ENCODE measurements at regions not wholly inside any gene's neighbourhood (a gene's known extent, or its start where the extent isn't known, plus 50 kb on each side); places are given as distances from the start of the nearest gene placed in this dataset.

GRCh38 chr3:43177085-43177484 lies 71.2 kb upstream of the POMGNT2 start:
- DNase-seq (ENCODE audit: low read depth) = no peak
- TF ChIP-seq MAX (IDR thresholded peaks at IDR 0.05; ENCODE audit: low read depth, low read length) (no peak), POLR2A (IDR thresholded peaks at IDR 0.05; ENCODE audit: extremely low read depth, insufficient read length) (no peak), CTCF (IDR thresholded peaks at IDR 0.05; ENCODE audit: low read depth, low read length) (no peak), MYC (IDR thresholded peaks at IDR 0.05; ENCODE audit: low read depth, low read length) (no peak)

GRCh38 chr3:43176666-43177065 lies 70.8 kb upstream of the POMGNT2 start:
- TF ChIP-seq MAX (IDR thresholded peaks at IDR 0.05; ENCODE audit: low read depth, low read length) = no peak
- no peak for TF ChIP-seq MYC (IDR thresholded peaks at IDR 0.05; ENCODE audit: low read depth, low read length)
- no peak for TF ChIP-seq POLR2A (IDR thresholded peaks at IDR 0.05; ENCODE audit: extremely low read depth, insufficient read length)
- TF ChIP-seq CTCF (IDR thresholded peaks at IDR 0.05; ENCODE audit: low read depth, low read length) = no peak
- no peak for DNase-seq (ENCODE audit: low read depth)
- H3K4me3 ChIP-seq (ENCODE audit: low read depth, low read length) = no peak overlapping the region

More at GRCh38 chr3:43177085-43177484, 71.2 kb upstream of the POMGNT2 start:
- no peak overlapping the region for H3K4me3 ChIP-seq (ENCODE audit: low read depth, low read length)

- TF ChIP-seq MAX (IDR thresholded peaks at IDR 0.05; ENCODE audit: low read depth, low read length) (no peak), MYC (IDR thresholded peaks at IDR 0.05; ENCODE audit: low read depth, low read length) (no peak), POLR2A (IDR thresholded peaks at IDR 0.05; ENCODE audit: extremely low read depth, insufficient read length) (no peak), CTCF (IDR thresholded peaks at IDR 0.05; ENCODE audit: low read depth, low read length) (no peak)
- no peak for DNase-seq (ENCODE audit: low read depth)
- H3K4me3 ChIP-seq (ENCODE audit: low read depth, low read length) = no peak overlapping the region
Observed at GRCh38 chr3:43175541-43175940, 69.7 kb upstream of the POMGNT2 start.

- H3K4me3 ChIP-seq (ENCODE audit: low read depth, low read length) = no peak overlapping the region
- no peak for DNase-seq (ENCODE audit: low read depth)
- TF ChIP-seq POLR2A (IDR thresholded peaks at IDR 0.05; ENCODE audit: extremely low read depth, insufficient read length) (no peak), MAX (IDR thresholded peaks at IDR 0.05; ENCODE audit: low read depth, low read length) (no peak), CTCF (IDR thresholded peaks at IDR 0.05; ENCODE audit: low read depth, low read length) (no peak), MYC (IDR thresholded peaks at IDR 0.05; ENCODE audit: low read depth, low read length) (no peak)
Observed at GRCh38 chr3:43173949-43174348, 68.1 kb upstream of the POMGNT2 start.

- no peak for DNase-seq (ENCODE audit: low read depth)
Observed at GRCh38 chr3:43171748-43172147, 65.9 kb upstream of the POMGNT2 start.

More at GRCh38 chr3:43171748-43172147, 65.9 kb upstream of the POMGNT2 start:
- no peak for TF ChIP-seq MYC (IDR thresholded peaks at IDR 0.05; ENCODE audit: low read depth, low read length)
- no peak for TF ChIP-seq MAX (IDR thresholded peaks at IDR 0.05; ENCODE audit: low read depth, low read length)
- TF ChIP-seq POLR2A (IDR thresholded peaks at IDR 0.05; ENCODE audit: extremely low read depth, insufficient read length) = no peak
- no peak for TF ChIP-seq CTCF (IDR thresholded peaks at IDR 0.05; ENCODE audit: low read depth, low read length)
- H3K4me3 ChIP-seq (ENCODE audit: low read depth, low read length) = no peak overlapping the region
